GM12875 (cell line): ENCODE measurements at regions not wholly inside any gene's neighbourhood (a gene's known extent, or its start where the extent isn't known, plus 50 kb on each side); places are given as distances from the start of the nearest gene placed in this dataset.

Experiments
- H3K4me3 ChIP-seq: one replicate; pipeline ENCODE4 v1.5.1; 2011; ENCODE audit warnings: low read depth, low read length, control low read depth
- CTCF ChIP-seq: IDR thresholded peaks from 2 replicates; pipeline ENCODE4 v1.5.1; 2011; ENCODE audit warnings: low read depth, mild to moderate bottlenecking, control low read depth, inconsistent platforms, low read length, moderate library complexity, borderline replicate concordance; ENCODE audit not compliant: insufficient read depth

GRCh38 chr5:110087829-110088228 is 398.1 kb downstream of the MAN2A1 start:
- H3K4me3 ChIP-seq = no peak overlapping the region
- no peak for TF ChIP-seq CTCF

- no peak overlapping the region for H3K4me3 ChIP-seq
- TF ChIP-seq CTCF = no peak
Measured at GRCh38 chr5:110088676-110089436, 399.1 kb downstream of the MAN2A1 start.

- TF ChIP-seq CTCF = no peak
- no peak overlapping the region for H3K4me3 ChIP-seq
Measured at GRCh38 chr5:110092955-110093785, 403.4 kb downstream of the MAN2A1 start.

- TF ChIP-seq CTCF = no peak
- no peak overlapping the region for H3K4me3 ChIP-seq
Measured at GRCh38 chr5:110094109-110094508, 404.4 kb downstream of the MAN2A1 start.

GRCh38 chr5:110094548-110094947 is 404.8 kb downstream of the MAN2A1 start:
- no peak overlapping the region for H3K4me3 ChIP-seq
- TF ChIP-seq CTCF = no peak

GRCh38 chr5:110096419-110096818 is 406.7 kb downstream of the MAN2A1 start:
- TF ChIP-seq CTCF = no peak
- H3K4me3 ChIP-seq = no peak overlapping the region
